Ecto neural progenitor cell (in vitro differentiated cells): ENCODE measurements at regions not wholly inside any gene's neighbourhood (a gene's known extent, or its start where the extent isn't known, plus 50 kb on each side); places are given as distances from the start of the nearest gene placed in this dataset.

Source experiments
- DNase-seq: peaks from one replicate; pipeline ENCODE4 v3.0.0-alpha.2; 2018; ENCODE audit warnings: low spot score

GRCh38 chr12:24557738-24558137 is 391.2 kb downstream of the BCAT1 start:
- no peak for DNase-seq

- DNase-seq: no peak
These were observed 393.2 kb downstream of the BCAT1 start for GRCh38 chr12:24555730-24556129.

DNA sequence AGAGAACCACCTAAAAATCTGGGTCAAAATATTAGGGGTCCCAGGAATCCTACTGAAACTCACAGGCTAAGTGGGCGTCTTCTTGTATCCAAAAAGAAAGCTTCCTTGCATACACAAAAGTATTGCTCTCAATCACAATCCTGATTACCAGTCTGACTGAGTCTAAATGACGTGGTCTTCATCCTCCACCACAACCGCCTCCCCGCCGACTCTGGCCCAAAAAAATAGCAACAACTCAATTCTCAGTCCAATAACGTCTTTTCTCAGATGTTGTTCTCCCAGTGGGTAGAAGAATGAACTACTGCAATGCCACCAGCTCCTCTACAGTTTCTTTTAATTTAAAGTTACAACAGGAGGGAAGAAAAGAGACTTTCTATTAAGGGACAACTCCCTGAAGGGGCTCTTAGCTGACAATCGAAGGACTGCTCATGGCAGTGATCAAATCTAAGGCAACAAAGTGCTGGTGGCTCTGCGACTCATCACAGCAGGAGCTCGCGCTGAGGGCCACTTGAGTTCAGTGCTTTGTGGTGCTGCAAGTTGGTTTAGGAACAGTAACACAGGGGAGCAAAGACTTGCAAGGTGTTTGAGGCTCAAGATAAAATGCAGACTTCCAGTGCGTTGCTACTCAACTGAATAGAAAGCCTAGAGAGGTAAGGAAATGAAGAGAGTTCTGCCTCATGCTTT is 394.1 kb downstream of the BCAT1 start:
- no peak for DNase-seq

DNA sequence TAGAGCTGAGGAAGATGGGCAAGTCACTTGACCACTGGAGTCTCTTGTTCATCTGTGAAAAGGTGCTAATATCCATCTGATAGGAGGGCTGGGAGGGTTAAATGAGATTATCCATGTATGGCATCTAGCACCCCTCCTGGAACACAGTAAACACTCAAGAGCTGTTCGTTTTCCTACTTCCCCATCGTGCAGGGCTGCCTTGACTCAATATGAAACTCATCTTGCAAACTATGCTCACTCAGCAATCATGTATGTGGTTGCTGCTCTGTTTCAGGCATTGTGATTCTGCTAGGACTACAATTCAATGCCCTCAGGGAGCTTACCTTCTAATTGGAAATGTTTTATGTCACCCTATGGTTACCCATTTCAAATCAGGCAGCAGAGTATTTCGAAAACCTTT is 395.6 kb downstream of the BCAT1 start:
- DNase-seq: no peak

GRCh38 chr12:24551163-24551786 is 397.6 kb downstream of the BCAT1 start:
- DNase-seq: no peak

- no peak for DNase-seq
These were observed 398.3 kb downstream of the BCAT1 start for GRCh38 chr12:24550609-24551008.

GRCh38 chr12:24546661-24547060 is 402.2 kb downstream of the BCAT1 start:
- no peak for DNase-seq

DNA sequence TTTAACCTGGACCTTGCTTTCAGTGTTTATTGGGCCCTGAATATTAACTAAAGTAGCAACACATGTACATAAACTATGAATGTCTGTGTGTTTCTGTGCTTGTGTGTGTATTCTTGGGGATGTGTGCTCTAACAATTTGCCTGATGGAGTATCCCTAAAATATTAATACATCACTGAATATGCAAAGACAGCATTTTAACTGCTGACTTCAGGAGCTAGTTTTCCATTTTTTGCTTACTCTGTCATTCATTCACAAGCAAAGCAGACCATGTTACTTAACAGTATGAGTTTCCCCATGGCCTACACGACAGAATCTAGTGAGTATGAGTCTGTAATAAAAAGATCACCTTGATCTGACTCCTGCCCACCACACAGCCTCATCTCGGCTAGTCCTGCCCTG is 402.8 kb downstream of the BCAT1 start:
- no peak for DNase-seq

- DNase-seq: no peak
These were observed 404.5 kb downstream of the BCAT1 start for GRCh38 chr12:24544368-24544767.

GRCh38 chr12:24541193-24541871 is 407.6 kb downstream of the BCAT1 start:
- DNase-seq: no peak

- no peak for DNase-seq
These were observed 409.3 kb downstream of the BCAT1 start for GRCh38 chr12:24539646-24540045.

- no peak for DNase-seq
These were observed 411.6 kb downstream of the BCAT1 start for GRCh38 chr12:24537083-24537860.

- DNase-seq: no peak
These were observed 413.4 kb downstream of the BCAT1 start for GRCh38 chr12:24535334-24536069.

GRCh38 chr12:24534622-24535021 is 414.3 kb downstream of the BCAT1 start:
- no peak for DNase-seq

GRCh38 chr12:24533716-24534352 is 415.1 kb downstream of the BCAT1 start:
- DNase-seq: no peak

DNA sequence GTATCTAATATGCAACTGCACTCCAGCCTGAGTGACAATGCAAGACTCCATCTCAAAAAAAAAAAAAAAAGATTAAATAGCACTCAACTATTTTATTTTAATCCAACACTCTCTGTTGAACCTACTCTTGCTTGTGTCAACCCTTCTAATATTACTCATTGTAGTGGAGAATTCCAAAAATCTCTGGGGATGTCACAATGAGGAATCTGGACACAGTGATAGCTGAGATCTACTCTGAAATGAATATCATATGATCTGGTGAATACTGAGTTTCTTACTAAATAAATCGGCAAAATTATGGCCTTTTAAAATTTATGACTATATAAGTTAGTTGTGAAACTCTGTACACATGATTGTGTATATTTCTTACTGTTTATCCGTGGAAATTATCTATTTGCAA is 418.2 kb downstream of the BCAT1 start:
- no peak for DNase-seq

DNA sequence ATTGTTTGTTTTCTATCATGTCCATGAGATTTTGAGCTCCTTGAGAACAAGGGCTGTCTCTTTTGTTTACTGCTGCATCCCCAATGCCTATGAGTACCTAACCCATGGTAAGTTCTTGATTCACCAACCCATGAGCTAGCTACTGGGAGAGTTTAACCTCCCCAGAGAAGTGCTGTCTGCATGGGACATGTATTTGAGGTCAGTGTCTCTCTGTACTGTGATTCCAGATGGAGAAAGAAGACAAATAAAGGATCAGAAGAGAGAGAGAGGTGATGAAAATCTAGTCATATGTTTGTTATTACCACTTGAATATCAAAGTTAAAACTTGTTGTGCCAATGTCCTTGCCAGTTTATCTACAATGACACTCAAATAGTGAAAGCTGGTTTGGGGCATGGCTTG is 421.8 kb downstream of the BCAT1 start:
- DNase-seq: no peak

- DNase-seq: no peak
These were observed 426.2 kb downstream of the BCAT1 start for GRCh38 chr12:24522736-24523135.

DNA sequence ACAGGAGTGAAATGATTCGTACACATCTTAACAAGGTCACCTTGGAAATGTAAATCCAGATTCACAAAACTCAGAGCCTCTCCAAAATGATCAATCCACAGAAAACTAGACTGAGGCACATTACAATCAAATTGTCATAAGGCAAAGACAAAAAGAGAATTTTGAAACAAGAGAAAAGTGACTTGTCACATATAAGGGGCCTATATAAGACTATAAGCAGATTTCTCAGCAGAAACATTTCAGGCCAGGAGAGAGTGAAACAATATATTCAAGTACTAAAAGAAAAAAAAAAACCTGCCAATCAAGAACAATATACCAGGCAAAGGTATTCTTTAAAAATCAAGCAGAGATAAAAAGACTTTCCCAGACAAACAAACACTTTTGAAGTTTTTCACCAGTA is 429.1 kb downstream of the BCAT1 start:
- no peak for DNase-seq

DNA sequence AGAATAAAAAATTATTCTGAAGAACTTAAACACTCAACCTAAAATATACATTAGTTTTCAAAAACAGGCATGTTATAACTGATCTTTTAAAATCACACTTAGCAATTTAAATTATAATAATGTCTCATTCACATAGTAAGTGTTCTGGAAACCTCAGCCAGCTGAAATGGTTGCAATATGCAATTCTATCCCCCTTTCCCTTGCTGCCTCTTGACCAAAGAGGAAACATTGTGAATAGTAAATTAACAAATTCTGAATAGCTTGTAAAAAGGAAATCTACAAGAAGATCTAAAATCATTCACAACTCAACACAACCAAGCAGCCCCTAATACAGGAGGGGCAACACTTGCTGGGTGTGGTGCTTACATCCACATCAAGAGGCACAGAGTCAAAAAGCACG is 431.9 kb downstream of the BCAT1 start:
- no peak for DNase-seq

DNA sequence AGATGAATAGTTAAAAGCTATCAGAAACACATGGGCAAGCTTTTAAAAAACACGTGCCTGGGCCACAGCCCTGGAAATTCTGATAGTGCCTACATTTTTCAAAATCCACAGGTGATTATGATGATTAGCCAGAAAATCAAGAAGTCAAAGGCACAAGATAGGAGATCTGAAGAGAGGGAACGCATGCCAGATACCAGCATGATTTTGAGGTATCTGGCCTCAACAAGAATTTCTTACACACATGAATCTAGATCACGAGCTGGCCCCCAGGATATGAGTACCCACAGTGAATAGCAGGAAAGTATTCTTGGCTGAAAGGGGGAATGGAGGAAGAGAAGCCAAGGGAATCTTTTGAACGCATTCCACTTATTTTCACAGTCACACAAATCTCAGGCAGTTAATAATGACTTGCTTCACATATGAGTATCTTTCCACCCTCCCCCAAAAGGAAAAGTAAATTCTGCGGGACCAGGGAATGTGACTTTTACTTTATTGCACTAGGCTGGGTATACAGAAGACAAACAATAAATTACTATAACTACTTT is 438.2 kb downstream of the BCAT1 start:
- no peak for DNase-seq
